ENCODE measurements at regions not wholly inside any gene's neighbourhood (a gene's known extent, or its start where the extent isn't known, plus 50 kb on each side); places are given as distances from the start of the nearest gene placed in this dataset.

GRCh38 chr6:100105919-100106529 is 112.0 kb upstream of the MCHR2 start:
- no peak for DNase-seq
- no peak overlapping the region for H3K14ac ChIP-seq (ENCODE audit: low read length in 2 of 2)
- no peak overlapping the region for H2BK12ac ChIP-seq (ENCODE audit: low read length in 2 of 2)
- H4K91ac ChIP-seq (ENCODE audit: low read length), result no peak overlapping the region
- H3K18ac ChIP-seq (ENCODE audit: low read depth in 1 of 2, low read length in 2 of 2), result no peak overlapping the region
- H3K27ac ChIP-seq (ENCODE audit: low read length, poor library complexity, severe bottlenecking), result no peak overlapping the region
- no peak overlapping the region for H3K4me2 ChIP-seq (ENCODE audit: low read length, poor library complexity, severe bottlenecking)
- H3K27me3 ChIP-seq (ENCODE audit: control insufficient read depth in 1 of 2, insufficient read depth in 1 of 2, low read length in 2 of 2), result peaks cover 0 to 19% of the 10 kb centered on the region in 2 experiments
- H2AFZ ChIP-seq (ENCODE audit: low read depth, low read length), result no peak overlapping the region
- peak overlapping the region; percentile 40 for H3K9ac ChIP-seq (ENCODE audit: low read length)
- H3K9me3 ChIP-seq (ENCODE audit: control insufficient read depth, low read length), result no peaks in the 10 kb centered on the region
- no peak overlapping the region for H2BK15ac ChIP-seq (ENCODE audit: low read depth, poor library complexity, severe bottlenecking)
- H4K8ac ChIP-seq (ENCODE audit: low read length), result no peak overlapping the region
- no peak overlapping the region for H2BK120ac ChIP-seq (ENCODE audit: low read depth, low read length)
- 73% methylated on average over 7 of the region's 7 CpGs for WGBS
- no peak overlapping the region for H3K4me3 ChIP-seq (ENCODE audit: insufficient read depth in 1 of 2, low read depth in 1 of 2, low read length in 2 of 2)
- H3K4me1 ChIP-seq (ENCODE audit: control insufficient read depth, insufficient read depth, low read depth, low read length), result no peaks in the 10 kb centered on the region
- H3K23ac ChIP-seq (ENCODE audit: low read length in 2 of 2), result no peak overlapping the region
- H3K4ac ChIP-seq (ENCODE audit: low read depth in 1 of 2, low read length in 2 of 2), result no peak overlapping the region
- no peaks in the 10 kb centered on the region for H3K79me1 ChIP-seq (replicated peaks; ENCODE audit: low read length, poor library complexity, severe bottlenecking)
- no peaks in the 10 kb centered on the region for H3K36me3 ChIP-seq (ENCODE audit: control insufficient read depth in 1 of 2, insufficient read depth in 2 of 2, low read depth in 1 of 2, low read length in 2 of 2)
- H2BK5ac ChIP-seq (ENCODE audit: low read depth, low read length, poor library complexity, severe bottlenecking), result no peak overlapping the region
- H2AK5ac ChIP-seq (ENCODE audit: low read length, severe bottlenecking), result no peak overlapping the region

GRCh38 chr6:100105138-100105537 is 111.1 kb upstream of the MCHR2 start:
- no peak overlapping the region for H3K4me2 ChIP-seq (ENCODE audit: low read length, poor library complexity, severe bottlenecking)
- no peak overlapping the region for H4K8ac ChIP-seq (ENCODE audit: low read length)
- H3K4ac ChIP-seq (ENCODE audit: low read depth in 1 of 2, low read length in 2 of 2), result no peak overlapping the region
- H4K91ac ChIP-seq (ENCODE audit: low read length), result no peak overlapping the region
- H3K27me3 ChIP-seq (ENCODE audit: control insufficient read depth in 1 of 2, insufficient read depth in 1 of 2, low read length in 2 of 2), result peaks cover 0 to 13% of the 10 kb centered on the region in 2 experiments
- no peaks in the 10 kb centered on the region for H3K4me1 ChIP-seq (ENCODE audit: control insufficient read depth, insufficient read depth, low read depth, low read length)
- no peak overlapping the region for H3K23ac ChIP-seq (ENCODE audit: low read length in 2 of 2)
- H3K36me3 ChIP-seq (ENCODE audit: control insufficient read depth in 1 of 2, insufficient read depth in 2 of 2, low read depth in 1 of 2, low read length in 2 of 2), result no peaks in the 10 kb centered on the region
- DNase-seq, result no peak
- no CpG with 5 or more reads among the region's 3 CpGs for WGBS
- H2BK12ac ChIP-seq (ENCODE audit: low read length in 2 of 2), result no peak overlapping the region
- no peak overlapping the region for H2AK5ac ChIP-seq (ENCODE audit: low read length, severe bottlenecking)
- H3K9ac ChIP-seq (ENCODE audit: low read length), result no peak overlapping the region
- no peak overlapping the region for H2BK5ac ChIP-seq (ENCODE audit: low read depth, low read length, poor library complexity, severe bottlenecking)
- no peaks in the 10 kb centered on the region for H3K79me1 ChIP-seq (replicated peaks; ENCODE audit: low read length, poor library complexity, severe bottlenecking)
- H3K14ac ChIP-seq (ENCODE audit: low read length in 2 of 2), result no peak overlapping the region
- H3K4me3 ChIP-seq (ENCODE audit: insufficient read depth in 1 of 2, low read depth in 1 of 2, low read length in 2 of 2), result no peak overlapping the region
- no peak overlapping the region for H2BK15ac ChIP-seq (ENCODE audit: low read depth, poor library complexity, severe bottlenecking)
- no peak overlapping the region for H2BK120ac ChIP-seq (ENCODE audit: low read depth, low read length)
- no peaks in the 10 kb centered on the region for H3K9me3 ChIP-seq (ENCODE audit: control insufficient read depth, low read length)
- no peak overlapping the region for H3K27ac ChIP-seq (ENCODE audit: low read length, poor library complexity, severe bottlenecking)
- H2AFZ ChIP-seq (ENCODE audit: low read depth, low read length), result no peak overlapping the region
- no peak overlapping the region for H3K18ac ChIP-seq (ENCODE audit: low read depth in 1 of 2, low read length in 2 of 2)

- Histone ChIP-seq H3K4ac (ENCODE audit: low read depth in 1 of 2, low read length in 2 of 2) (no peak overlapping the region), H4K8ac (ENCODE audit: low read length) (no peak overlapping the region), H3K18ac (ENCODE audit: low read depth in 1 of 2, low read length in 2 of 2) (no peak overlapping the region), H3K4me3 (ENCODE audit: insufficient read depth in 1 of 2, low read depth in 1 of 2, low read length in 2 of 2) (no peak overlapping the region), H3K36me3 (ENCODE audit: control insufficient read depth in 1 of 2, insufficient read depth in 2 of 2, low read depth in 1 of 2, low read length in 2 of 2) (no peaks in the 10 kb centered on the region), H3K9me3 (ENCODE audit: control insufficient read depth, low read length) (no peaks in the 10 kb centered on the region), H3K27ac (ENCODE audit: low read length, poor library complexity, severe bottlenecking) (no peak overlapping the region), H3K4me1 (ENCODE audit: control insufficient read depth, insufficient read depth, low read depth, low read length) (no peaks in the 10 kb centered on the region), H3K23ac (ENCODE audit: low read length in 2 of 2) (no peak overlapping the region), H2BK15ac (ENCODE audit: low read depth, poor library complexity, severe bottlenecking) (no peak overlapping the region), H2AK5ac (ENCODE audit: low read length, severe bottlenecking) (no peak overlapping the region), H2BK120ac (ENCODE audit: low read depth, low read length) (no peak overlapping the region), H3K4me2 (ENCODE audit: low read length, poor library complexity, severe bottlenecking) (no peak overlapping the region), H3K27me3 (ENCODE audit: control insufficient read depth in 1 of 2, insufficient read depth in 1 of 2, low read length in 2 of 2) (peaks cover 0 to 13% of the 10 kb centered on the region in 2 experiments), H3K79me1 (replicated peaks; ENCODE audit: low read length, poor library complexity, severe bottlenecking) (no peaks in the 10 kb centered on the region), H2BK5ac (ENCODE audit: low read depth, low read length, poor library complexity, severe bottlenecking) (no peak overlapping the region), H3K14ac (ENCODE audit: low read length in 2 of 2) (no peak overlapping the region), H2BK12ac (ENCODE audit: low read length in 2 of 2) (no peak overlapping the region), H3K9ac (ENCODE audit: low read length) (no peak overlapping the region), H4K91ac (ENCODE audit: low read length) (no peak overlapping the region), H2AFZ (ENCODE audit: low read depth, low read length) (no peak overlapping the region)
- no peak for DNase-seq
- WGBS, result 79% methylated on average over 2 of the region's 2 CpGs
These were observed 109.9 kb upstream of the MCHR2 start for GRCh38 chr6:100103931-100104330.

GRCh38 chr6:100103194-100103593 is 109.2 kb upstream of the MCHR2 start:
- no peak overlapping the region for H3K4me2 ChIP-seq (ENCODE audit: low read length, poor library complexity, severe bottlenecking)

More at GRCh38 chr6:100103194-100103593, 109.2 kb upstream of the MCHR2 start:
- H3K79me1 ChIP-seq (replicated peaks; ENCODE audit: low read length, poor library complexity, severe bottlenecking), result no peaks in the 10 kb centered on the region
- H2AFZ ChIP-seq (ENCODE audit: low read depth, low read length), result no peak overlapping the region
- H2BK15ac ChIP-seq (ENCODE audit: low read depth, poor library complexity, severe bottlenecking), result no peak overlapping the region
- DNase-seq, result no peak
- no peaks in the 10 kb centered on the region for H3K36me3 ChIP-seq (ENCODE audit: control insufficient read depth in 1 of 2, insufficient read depth in 2 of 2, low read depth in 1 of 2, low read length in 2 of 2)
- WGBS, result 90% methylated on average over 2 of the region's 3 CpGs
- no peak overlapping the region for H3K23ac ChIP-seq (ENCODE audit: low read length in 2 of 2)
- no peak overlapping the region for H2BK120ac ChIP-seq (ENCODE audit: low read depth, low read length)
- H3K18ac ChIP-seq (ENCODE audit: low read depth in 1 of 2, low read length in 2 of 2), result no peak overlapping the region
- H3K4ac ChIP-seq (ENCODE audit: low read depth in 1 of 2, low read length in 2 of 2), result no peak overlapping the region
- no peak overlapping the region for H4K91ac ChIP-seq (ENCODE audit: low read length)
- no peak overlapping the region for H2BK12ac ChIP-seq (ENCODE audit: low read length in 2 of 2)
- no peak overlapping the region for H2BK5ac ChIP-seq (ENCODE audit: low read depth, low read length, poor library complexity, severe bottlenecking)
- H2AK5ac ChIP-seq (ENCODE audit: low read length, severe bottlenecking), result no peak overlapping the region
- no peaks in the 10 kb centered on the region for H3K4me1 ChIP-seq (ENCODE audit: control insufficient read depth, insufficient read depth, low read depth, low read length)
- H3K27me3 ChIP-seq (ENCODE audit: control insufficient read depth in 1 of 2, insufficient read depth in 1 of 2, low read length in 2 of 2), result peaks cover 0 to 13% of the 10 kb centered on the region in 2 experiments
- no peak overlapping the region for H3K14ac ChIP-seq (ENCODE audit: low read length in 2 of 2)
- no peak overlapping the region for H3K9ac ChIP-seq (ENCODE audit: low read length)
- H4K8ac ChIP-seq (ENCODE audit: low read length), result no peak overlapping the region
- no peak overlapping the region for H3K4me3 ChIP-seq (ENCODE audit: insufficient read depth in 1 of 2, low read depth in 1 of 2, low read length in 2 of 2)
- H3K9me3 ChIP-seq (ENCODE audit: control insufficient read depth, low read length), result no peaks in the 10 kb centered on the region
- H3K27ac ChIP-seq (ENCODE audit: low read length, poor library complexity, severe bottlenecking), result no peak overlapping the region
